ENCODE measurements at regions not wholly inside any gene's neighbourhood (a gene's known extent, or its start where the extent isn't known, plus 50 kb on each side); places are given as distances from the start of the nearest gene placed in this dataset.

DNA sequence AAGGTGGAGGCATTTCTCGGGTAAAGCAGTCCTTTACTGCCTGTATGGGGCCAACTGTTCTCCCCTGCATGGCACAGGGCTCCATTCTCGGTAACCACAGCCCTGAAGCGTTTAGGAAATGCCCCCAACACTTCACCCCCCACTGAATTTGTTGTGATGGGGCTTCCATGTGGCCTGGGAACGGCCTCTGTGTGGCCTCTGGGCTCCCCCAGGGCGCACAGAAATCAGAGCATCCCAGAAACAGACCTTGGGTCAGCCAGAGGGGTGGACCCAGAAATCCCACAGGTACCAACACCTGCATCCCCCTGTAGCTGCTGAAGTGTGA lies 153.7 kb upstream of the VSTM2B start:
- TF ChIP-seq POU2F2 (IDR thresholded peaks at IDR 0.05; ENCODE audit: low read depth, low read length) (no peak), POLR2A (IDR thresholded peaks at IDR 0.05; ENCODE audit: low read depth, low read length) (no peak), POLR2AphosphoS5 (IDR thresholded peaks at IDR 0.05; ENCODE audit: low read depth, low read length) (no peak)
